ENCODE measurements at regions not wholly inside any gene's neighbourhood (a gene's known extent, or its start where the extent isn't known, plus 50 kb on each side); places are given as distances from the start of the nearest gene placed in this dataset.

DNA sequence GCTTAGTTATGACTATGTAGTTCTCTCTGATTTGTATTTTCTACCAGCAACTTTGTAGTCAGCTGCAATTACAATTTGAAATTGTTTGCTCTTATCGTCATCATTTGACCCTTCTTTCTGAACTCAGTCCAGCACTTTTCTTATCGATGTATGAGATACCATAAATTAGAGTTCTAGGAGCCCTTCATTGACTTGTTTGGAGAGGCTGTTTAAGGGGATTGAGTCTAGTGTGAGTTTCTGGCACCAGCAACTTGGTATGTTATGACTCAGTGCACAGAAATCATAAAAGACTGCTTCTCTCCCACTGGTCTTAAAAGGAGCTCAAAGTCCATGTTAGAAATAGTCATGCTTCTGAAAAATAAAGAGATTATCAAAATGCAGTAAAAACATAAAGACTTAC lies 190.3 kb downstream of the TENT5A start:
- H3K27me3 ChIP-seq = no peaks in the 10 kb centered on the region
- DNase-seq = no peak
- no peak overlapping the region for H3K4me3 ChIP-seq
- no peaks in the 10 kb centered on the region for H3K36me3 ChIP-seq (ENCODE audit: low read depth, missing control alignments)
- 14 to 33% methylated on average over 2 of the region's 2 CpGs for WGBS, 2 donors
- no peaks in the 10 kb centered on the region for H3K9me3 ChIP-seq
- intact Hi-C loops (cut with DNase I; ENCODE audit: low total_unique reads) = no loop called here
- no peaks in the 10 kb centered on the region for H3K4me1 ChIP-seq
- TF ChIP-seq POLR2A (IDR thresholded peaks at IDR 0.05) = no peak
- TF ChIP-seq, protein P1, sequence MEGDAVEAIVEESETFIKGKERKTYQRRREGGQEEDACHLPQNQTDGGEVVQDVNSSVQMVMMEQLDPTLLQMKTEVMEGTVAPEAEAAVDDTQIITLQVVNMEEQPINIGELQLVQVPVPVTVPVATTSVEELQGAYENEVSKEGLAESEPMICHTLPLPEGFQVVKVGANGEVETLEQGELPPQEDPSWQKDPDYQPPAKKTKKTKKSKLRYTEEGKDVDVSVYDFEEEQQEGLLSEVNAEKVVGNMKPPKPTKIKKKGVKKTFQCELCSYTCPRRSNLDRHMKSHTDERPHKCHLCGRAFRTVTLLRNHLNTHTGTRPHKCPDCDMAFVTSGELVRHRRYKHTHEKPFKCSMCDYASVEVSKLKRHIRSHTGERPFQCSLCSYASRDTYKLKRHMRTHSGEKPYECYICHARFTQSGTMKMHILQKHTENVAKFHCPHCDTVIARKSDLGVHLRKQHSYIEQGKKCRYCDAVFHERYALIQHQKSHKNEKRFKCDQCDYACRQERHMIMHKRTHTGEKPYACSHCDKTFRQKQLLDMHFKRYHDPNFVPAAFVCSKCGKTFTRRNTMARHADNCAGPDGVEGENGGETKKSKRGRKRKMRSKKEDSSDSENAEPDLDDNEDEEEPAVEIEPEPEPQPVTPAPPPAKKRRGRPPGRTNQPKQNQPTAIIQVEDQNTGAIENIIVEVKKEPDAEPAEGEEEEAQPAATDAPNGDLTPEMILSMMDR (IDR thresholded peaks at IDR 0.05) = no peak
- H3K27ac ChIP-seq = no peak overlapping the region

DNA sequence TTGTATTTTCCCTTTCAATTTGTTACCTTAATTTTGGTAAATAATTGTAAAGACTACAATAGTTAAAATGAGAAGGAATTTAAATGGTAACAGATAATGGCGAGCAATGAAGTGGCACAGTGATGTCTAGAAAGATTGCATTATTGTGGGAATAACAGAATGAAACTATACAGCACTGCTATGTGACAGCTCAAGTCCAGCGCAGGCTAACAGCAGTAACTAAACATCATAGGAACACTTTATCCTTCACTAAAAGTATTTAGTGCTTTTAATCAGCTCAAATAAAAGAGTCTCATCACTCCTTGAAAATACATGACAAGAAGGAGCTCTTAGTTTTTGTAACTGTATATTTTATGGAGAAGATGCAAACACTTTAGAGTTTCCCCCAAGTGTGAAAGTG lies 190.8 kb downstream of the TENT5A start:
- WGBS, 2 donors = 40 to 42% methylated on average over 2 of the region's 2 CpGs
- intact Hi-C loops (cut with DNase I; ENCODE audit: low total_unique reads) = no loop called here
- no peaks in the 10 kb centered on the region for H3K4me1 ChIP-seq
- no peaks in the 10 kb centered on the region for H3K36me3 ChIP-seq (ENCODE audit: low read depth, missing control alignments)
- no peak overlapping the region for H3K4me3 ChIP-seq
- no peak overlapping the region for H3K27ac ChIP-seq
- no peak for TF ChIP-seq POLR2A (IDR thresholded peaks at IDR 0.05)
- TF ChIP-seq, protein P1 (IDR thresholded peaks at IDR 0.05) = no peak
- DNase-seq = no peak
- no peaks in the 10 kb centered on the region for H3K27me3 ChIP-seq
- no peaks in the 10 kb centered on the region for H3K9me3 ChIP-seq

DNA sequence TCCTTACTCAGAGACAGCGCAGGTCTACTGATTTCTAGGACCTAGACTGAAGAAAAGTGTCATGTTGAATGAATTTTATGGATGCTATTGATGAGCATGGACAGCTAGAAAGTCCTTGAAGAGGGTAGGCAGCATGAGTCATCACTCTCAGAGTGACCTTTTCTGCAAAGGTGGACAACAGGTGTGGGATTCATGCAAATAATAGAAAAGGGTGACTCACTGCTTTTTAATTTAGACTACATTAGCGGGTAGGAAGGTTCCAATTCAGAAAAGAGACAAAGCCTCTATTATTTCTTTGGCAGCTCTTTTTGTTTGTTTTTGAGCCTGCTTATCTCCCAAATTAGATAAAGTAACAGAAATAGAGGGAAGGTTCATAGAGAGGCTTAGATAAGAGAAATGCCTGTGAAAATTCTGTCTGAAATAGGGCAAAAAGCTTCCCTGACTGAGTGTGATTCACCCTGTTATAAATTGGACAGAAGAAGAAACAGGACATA lies 191.4 kb downstream of the TENT5A start:
- H3K36me3 ChIP-seq (ENCODE audit: low read depth, missing control alignments) = no peaks in the 10 kb centered on the region
- no peaks in the 10 kb centered on the region for H3K27me3 ChIP-seq
- intact Hi-C loops (cut with DNase I; ENCODE audit: low total_unique reads) = no loop called here
- no peak for DNase-seq
- H3K4me1 ChIP-seq = no peaks in the 10 kb centered on the region
- TF ChIP-seq, protein P1 (IDR thresholded peaks at IDR 0.05) = no peak
- no peak for TF ChIP-seq POLR2A (IDR thresholded peaks at IDR 0.05)
- H3K27ac ChIP-seq = no peak overlapping the region
- no peaks in the 10 kb centered on the region for H3K9me3 ChIP-seq
- WGBS, 2 donors = 59 to 63% methylated on average over 2 of the region's 2 CpGs
- H3K4me3 ChIP-seq = no peak overlapping the region

DNA sequence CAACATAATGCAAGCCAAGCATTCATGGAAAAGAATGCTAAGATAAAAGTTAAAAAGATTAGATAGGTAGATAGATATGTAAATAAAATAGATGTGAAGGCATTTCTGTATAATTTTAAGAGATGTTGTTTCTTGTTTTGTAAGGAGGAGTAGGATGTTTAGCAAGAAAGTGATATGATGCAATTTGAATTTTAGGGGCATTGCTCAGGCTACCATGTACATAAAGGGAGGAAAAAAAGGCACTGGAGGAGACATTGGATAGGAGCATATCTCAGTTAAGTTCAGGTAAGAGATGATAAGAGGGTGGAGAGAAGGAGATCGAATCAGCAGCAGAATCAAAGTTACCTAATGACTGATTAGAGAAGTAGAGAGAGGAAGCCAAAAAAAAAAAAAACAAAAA lies 194.7 kb downstream of the TENT5A start:
- Histone ChIP-seq H3K27me3 (no peaks in the 10 kb centered on the region), H3K4me1 (no peaks in the 10 kb centered on the region), H3K9me3 (no peaks in the 10 kb centered on the region), H3K27ac (no peak overlapping the region), H3K36me3 (ENCODE audit: low read depth, missing control alignments) (no peaks in the 10 kb centered on the region), H3K4me3 (no peak overlapping the region)
- WGBS, 2 donors = 88 to 94% methylated on average over 1 of the region's 1 CpG
- TF ChIP-seq POLR2A (IDR thresholded peaks at IDR 0.05) = no peak
- TF ChIP-seq, protein P1 (IDR thresholded peaks at IDR 0.05) = no peak
- DNase-seq = no peak
- intact Hi-C loops (cut with DNase I; ENCODE audit: low total_unique reads) = no loop called here

DNA sequence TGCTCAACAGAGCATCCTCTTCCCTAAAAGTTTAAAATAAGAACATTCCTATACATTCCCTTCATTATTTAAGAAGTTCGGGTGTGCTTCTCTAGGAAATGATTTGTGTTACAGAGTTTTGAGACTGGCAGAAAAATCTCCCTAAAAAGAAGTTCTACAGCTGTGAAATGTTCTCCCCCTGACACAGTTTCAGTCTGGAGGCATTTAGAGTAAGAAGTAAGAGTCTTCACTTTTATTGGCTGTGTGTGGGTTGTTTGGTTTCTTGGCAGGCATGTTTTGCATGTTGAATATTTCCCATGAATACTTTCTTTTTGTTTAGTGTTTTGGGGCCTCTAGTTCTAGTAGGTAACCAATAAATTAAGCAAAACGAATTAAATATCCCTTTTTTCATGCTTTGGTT lies 195.9 kb downstream of the TENT5A start:
- no peak for DNase-seq
- no peaks in the 10 kb centered on the region for H3K9me3 ChIP-seq
- H3K4me1 ChIP-seq = peaks cover 6% of the 10 kb centered on the region
- H3K4me3 ChIP-seq = no peak overlapping the region
- H3K27ac ChIP-seq = no peak overlapping the region
- intact Hi-C loops (cut with DNase I; ENCODE audit: low total_unique reads) = no loop called here
- H3K36me3 ChIP-seq (ENCODE audit: low read depth, missing control alignments) = no peaks in the 10 kb centered on the region
- WGBS, 2 donors = 49 to 57% methylated on average over 2 of the region's 2 CpGs
- TF ChIP-seq, protein P1 (IDR thresholded peaks at IDR 0.05) = no peak
- no peak for TF ChIP-seq POLR2A (IDR thresholded peaks at IDR 0.05)
- H3K27me3 ChIP-seq = no peaks in the 10 kb centered on the region

All from testis (tissue), 2 donors.